ENCODE measurements at regions not wholly inside any gene's neighbourhood (a gene's known extent, or its start where the extent isn't known, plus 50 kb on each side); places are given as distances from the start of the nearest gene placed in this dataset.

GRCh38 chr6:145415616-145416015 is 319.7 kb downstream of the EPM2A start:
- TF ChIP-seq, protein P1, sequence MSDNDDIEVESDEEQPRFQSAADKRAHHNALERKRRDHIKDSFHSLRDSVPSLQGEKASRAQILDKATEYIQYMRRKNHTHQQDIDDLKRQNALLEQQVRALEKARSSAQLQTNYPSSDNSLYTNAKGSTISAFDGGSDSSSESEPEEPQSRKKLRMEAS (CRISPR knock-in tag; IDR thresholded peaks at IDR 0.05), result no peak
- TF ChIP-seq ZNF263 (CRISPR knock-in tag; IDR thresholded peaks at IDR 0.05; ENCODE audit: low read depth), result no peak

Data from WTC11 (cell line).